GM23248 (cell line): ENCODE measurements at regions not wholly inside any gene's neighbourhood (a gene's known extent, or its start where the extent isn't known, plus 50 kb on each side); places are given as distances from the start of the nearest gene placed in this dataset.

ENCODE experiments used
- EZH2 ChIP-seq: fragments of 200-600 bp; sonication (generic); IDR thresholded peaks from 2 replicates; pipeline ENCODE4 v1.6.1; 2018; ENCODE audit warnings: antibody characterized with exemption, mild to moderate bottlenecking; ENCODE audit not compliant: insufficient read depth, poor library complexity, severe bottlenecking
- EZH2phosphoT487 ChIP-seq: fragments of 200-600 bp; sonication (generic); IDR thresholded peaks from 2 replicates; pipeline ENCODE4 v1.6.1; 2018; ENCODE audit warnings: antibody characterized with exemption, moderate library complexity, mild to moderate bottlenecking, low read depth; ENCODE audit not compliant: insufficient read depth

- TF ChIP-seq EZH2phosphoT487 (no peak), EZH2 (no peak)
Observed at GRCh38 chr2:16338026-16338425, 327.6 kb downstream of the CYRIA start.
